B cell (primary cell): ENCODE measurements at regions not wholly inside any gene's neighbourhood (a gene's known extent, or its start where the extent isn't known, plus 50 kb on each side); places are given as distances from the start of the nearest gene placed in this dataset.

ENCODE experiments used
- ATAC-seq: fragments of 200-7000 bp; cut with Tn5 transposase; one replicate; pipeline ENCODE4 v1.10.0; 2021; ENCODE audit warnings: low read depth, mild to moderate bottlenecking, moderate number of reproducible peaks, moderate library complexity
- CTCF ChIA-PET: fragments of 350-600 bp; sonication (Branson Sonifier 250); formaldehyde crosslinking; loops from one replicate; lab custom pipeline; 2021; ENCODE audit warnings: antibody characterized with exemption, inconsistent platforms; lab: Charles Lee
- POLR2A ChIA-PET: fragments of 350-600 bp; sonication (Branson Sonifier 250); formaldehyde crosslinking; loops from one replicate; lab custom pipeline; 2021; ENCODE audit warnings: antibody characterized with exemption; lab: Charles Lee
- DNase-seq: peaks from one replicate; pipeline ENCODE4 v3.0.0; 2013
- H2AFZ ChIP-seq: 2 replicates; pipeline ENCODE4 v1.6.1; 2012; ENCODE audit warnings: mild to moderate bottlenecking, low read depth, low read length; ENCODE audit not compliant: insufficient read depth, poor library complexity, severe bottlenecking
- H3K27ac ChIP-seq, 2 donors: 1 replicate in 1 of 2; 2 replicates in 1 of 2; pipeline ENCODE4 v1.5.1; 2012 to 2013; ENCODE audit warnings: low read length in 2 of 2, mild to moderate bottlenecking in 2 of 2, moderate library complexity in 1 of 2
- H3K27me3 ChIP-seq, 4 experiments: fragments of 200-600 bp in 1 of 4; sonication (generic) in 1 of 4; replicated peaks in 1 of 4; 1 replicate in 2 of 4; 2 replicates in 2 of 4; pipeline versions ENCODE4 v1.6.1 to v1.7.0; 2013 to 2016; ENCODE audit warnings: low read length in 3 of 4, mild to moderate bottlenecking in 2 of 4, mixed read lengths in 1 of 4, moderate library complexity in 1 of 4; ENCODE audit not compliant: insufficient read depth in 4 of 4, control insufficient read depth in 3 of 4; ENCODE audit errors: control extremely low read depth in 1 of 4
- H3K36me3 ChIP-seq, 2 experiments: replicated peaks in 1 of 2; 1 replicate in 1 of 2; 2 replicates in 1 of 2; pipeline versions ENCODE4 v1.6.1 to v1.7.1; 2013; ENCODE audit warnings: low read length in 1 of 2; ENCODE audit not compliant: insufficient read depth in 2 of 2, control insufficient read depth in 1 of 2; ENCODE audit errors: control extremely low read depth in 1 of 2, extremely low read depth in 1 of 2
- H3K4me1 ChIP-seq, 2 donors: fragments of 200-600 bp in 1 of 2; sonication (generic) in 1 of 2; 1 replicate in 1 of 2; 2 replicates in 1 of 2; pipeline versions ENCODE4 v1.5.1 to v1.6.1; 2013 to 2017; ENCODE audit warnings: low read length in 2 of 2; ENCODE audit not compliant: control insufficient read depth in 2 of 2, insufficient read depth in 2 of 2
- H3K4me2 ChIP-seq: replicated peaks from 2 replicates; pipeline ENCODE3; 2012; ENCODE audit warnings: mild to moderate bottlenecking, low read depth, low read length; ENCODE audit not compliant: poor library complexity, severe bottlenecking
- H3K4me3 ChIP-seq, 5 experiments: fragments of 200-600 bp in 1 of 5; sonication (generic) in 1 of 5; 1 replicate in 3 of 5; 2 replicates in 2 of 5; pipeline versions ENCODE4 v1.5.1 to v1.7.0; 2011 to 2016; ENCODE audit warnings: low read length in 4 of 5, mild to moderate bottlenecking in 4 of 5, low read depth in 2 of 5, control low read depth in 1 of 5, moderate library complexity in 1 of 5; ENCODE audit not compliant: insufficient read depth in 1 of 5; ENCODE audit errors: control extremely low read depth in 1 of 5, extremely low read depth in 1 of 5
- H3K79me2 ChIP-seq: fragments of 200-600 bp; sonication (generic); one replicate; pipeline ENCODE4 v1.6.0; 2016; ENCODE audit warnings: low read length; ENCODE audit not compliant: control insufficient read depth, insufficient read depth
- H3K9ac ChIP-seq: fragments of 200-600 bp; sonication (generic); 2 replicates; pipeline ENCODE4 v1.6.1; 2017; ENCODE audit warnings: mild to moderate bottlenecking, low read length, moderate library complexity
- H3K9me3 ChIP-seq, 3 donors: one replicate each; pipeline versions ENCODE4 v1.6.1 to v1.7.1; 2013; ENCODE audit warnings: low read length in 2 of 3; ENCODE audit not compliant: control insufficient read depth in 2 of 3, insufficient read depth in 1 of 3; ENCODE audit errors: control extremely low read depth in 1 of 3
- H4K20me1 ChIP-seq: 2 replicates; pipeline ENCODE4 v1.6.0; 2012; ENCODE audit warnings: mild to moderate bottlenecking, low read length; ENCODE audit not compliant: insufficient read depth, control insufficient read depth, poor library complexity, severe bottlenecking
- H3K27ac Mint-ChIP-seq: one replicate; pipeline ENCODE4 v1.8.0; 2021; ENCODE audit warnings: mixed read lengths
- H3K27me3 Mint-ChIP-seq: one replicate; pipeline ENCODE4 v1.8.0; 2021; ENCODE audit warnings: mixed read lengths
- H3K4me1 Mint-ChIP-seq: one replicate; pipeline ENCODE4 v1.8.0; 2021; ENCODE audit warnings: mixed read lengths
- H3K4me3 Mint-ChIP-seq: one replicate; pipeline ENCODE4 v1.8.0; 2021; ENCODE audit warnings: mixed read lengths
- H3K9me3 Mint-ChIP-seq: one replicate; pipeline ENCODE4 v1.8.0; 2022; ENCODE audit warnings: mixed read lengths; ENCODE audit not compliant: insufficient read depth
- CTCF ChIP-seq: fragments of 200-600 bp; IDR thresholded peaks from one replicate; pipeline ENCODE4 v1.8.0; 2022; ENCODE audit warnings: antibody characterized with exemption, mild to moderate bottlenecking
- EZH2 ChIP-seq: IDR thresholded peaks from 2 replicates; pipeline ENCODE4 v1.6.1; 2012; ENCODE audit warnings: borderline replicate concordance, low read depth, mild to moderate bottlenecking, moderate library complexity, low read length; ENCODE audit not compliant: insufficient read depth, poor library complexity, severe bottlenecking
- WGBS: methylation state at CpG from one replicate; pipeline ENCODE4 v1.1.5; 2013; ENCODE audit warnings: missing lambda C conversion rate; ENCODE audit not compliant: insufficient coverage; 5-methylcytosine and 5-hydroxymethylcytosine counted together
- intact Hi-C: fragments of 100-400 bp; cut with micrococcal nuclease; formaldehyde crosslinking; loops from one replicate; pipeline ENCODE4 v1.10.0; 2022

GRCh38 chr5:62030326-62030725 lies 275.7 kb upstream of the KIF2A start:
- Histone ChIP-seq H3K27ac (no peak overlapping the region), H4K20me1 (no peaks in the 10 kb centered on the region), H3K27me3 (no peaks in the 10 kb centered on the region), H3K4me3 (no peak overlapping the region), H3K79me2 (no peaks in the 10 kb centered on the region), H3K36me3 (no peaks in the 10 kb centered on the region), H3K4me2 (no peak overlapping the region), H3K4me1 (no peaks in the 10 kb centered on the region), H2AFZ (no peak overlapping the region), H3K9ac (no peak overlapping the region), H3K9me3 (no peaks in the 10 kb centered on the region)
- intact Hi-C loops: no loop called here
- DNase-seq (no peak), ATAC-seq (no peak)
- Mint-ChIP-seq H3K4me1 (no peaks in the 10 kb centered on the region), H3K4me3 (no peak overlapping the region), H3K9me3 (peaks cover 3% of the 10 kb centered on the region), H3K27me3 (no peaks in the 10 kb centered on the region), H3K27ac (no peak overlapping the region)
- TF ChIP-seq EZH2 (no peak), CTCF (no peak)
- WGBS: 67% methylated on average over 1 of the region's 2 CpGs
- POLR2A ChIA-PET: no interaction called here
- CTCF ChIA-PET: no interaction called here

- H3K27ac Mint-ChIP-seq: no peak overlapping the region
- CTCF ChIA-PET: no interaction called here
- H3K4me1 Mint-ChIP-seq: no peaks in the 10 kb centered on the region
- no peaks in the 10 kb centered on the region for H3K79me2 ChIP-seq
- no peaks in the 10 kb centered on the region for H4K20me1 ChIP-seq
- H3K9ac ChIP-seq: no peak overlapping the region
- H3K27me3 ChIP-seq: no peaks in the 10 kb centered on the region
- no peaks in the 10 kb centered on the region for H3K9me3 Mint-ChIP-seq
- intact Hi-C loops: no loop called here
- no peaks in the 10 kb centered on the region for H3K36me3 ChIP-seq
- H2AFZ ChIP-seq: no peak overlapping the region
- no peak overlapping the region for H3K4me3 Mint-ChIP-seq
- no peak overlapping the region for H3K4me3 ChIP-seq
- POLR2A ChIA-PET: no interaction called here
- 80% methylated on average over 1 of the region's 1 CpG for WGBS
- ATAC-seq (no peak), DNase-seq (no peak)
- H3K4me2 ChIP-seq: no peak overlapping the region
- no peak overlapping the region for H3K27ac ChIP-seq
- peaks cover 0 to 3% (median 0%) of the 10 kb centered on the region in 3 donors for H3K9me3 ChIP-seq
- no peaks in the 10 kb centered on the region for H3K27me3 Mint-ChIP-seq
- no peak for TF ChIP-seq EZH2
- TF ChIP-seq CTCF: no peak
- no peaks in the 10 kb centered on the region for H3K4me1 ChIP-seq
Measured at GRCh38 chr5:62038024-62038423, 268.0 kb upstream of the KIF2A start.
